HG02759 (cell line): ENCODE measurements at regions not wholly inside any gene's neighbourhood (a gene's known extent, or its start where the extent isn't known, plus 50 kb on each side); places are given as distances from the start of the nearest gene placed in this dataset.
A peak's percentile ranks its signal among the peaks of the same experiment; 100 is the strongest.

Experiments used
- ATAC-seq: cut with Tn5 transposase; IDR thresholded peaks from one replicate; pipeline ENCODE4 v1.9.1; 2021; ENCODE audit warnings: mild to moderate bottlenecking, moderate library complexity; ENCODE audit not compliant: unreplicated experiment

GRCh38 chr16:47787696-47788095, 326.6 kb downstream of the PHKB start:
- ATAC-seq: no peak

- ATAC-seq: no peak
Measured at GRCh38 chr16:47781673-47782072, 320.5 kb downstream of the PHKB start.

- ATAC-seq: no peak
Measured at GRCh38 chr16:47780213-47780875, 319.2 kb downstream of the PHKB start.

GRCh38 chr16:47779201-47780016, 318.3 kb downstream of the PHKB start:
- ATAC-seq: peak; percentile 86

GRCh38 chr16:47778106-47778801, 317.1 kb downstream of the PHKB start:
- no peak for ATAC-seq

- ATAC-seq: no peak
Measured at GRCh38 chr16:47777220-47777619, 316.1 kb downstream of the PHKB start.

- no peak for ATAC-seq
Measured at GRCh38 chr16:47774661-47775060, 313.5 kb downstream of the PHKB start.

GRCh38 chr16:47753659-47754058, 292.5 kb downstream of the PHKB start:
- ATAC-seq: no peak
